ENCODE measurements at regions not wholly inside any gene's neighbourhood (a gene's known extent, or its start where the extent isn't known, plus 50 kb on each side); places are given as distances from the start of the nearest gene placed in this dataset.
"Not testable (repeated sequence)": the region's sequence is repeated elsewhere in the genome, so short reads cannot be mapped to it uniquely, and the experiment has no call there.

- H3K36me3 ChIP-seq: no peaks in the 10 kb centered on the region
- no peaks in the 10 kb centered on the region for H3K9me3 ChIP-seq
- no peak overlapping the region for H3K27ac ChIP-seq
- intact Hi-C loops (cut with DNase I): loop anchor here (5.0 kb wide), 1 partner anchor 275 kb away; no protein-coding TSS in a partner anchor
- H3K4me1 ChIP-seq: peaks cover 2% of the 10 kb centered on the region
- DNase-seq (ENCODE audit: extremely low spot score in 2 of 2): no peak
- no peak for TF ChIP-seq POLR2AphosphoS5 (IDR thresholded peaks at IDR 0.05; ENCODE audit: insufficient read depth in 1 of 2, low read depth in 1 of 2)
- no peak for TF ChIP-seq POLR2A (IDR thresholded peaks at IDR 0.05)
- TF ChIP-seq, protein P1, sequence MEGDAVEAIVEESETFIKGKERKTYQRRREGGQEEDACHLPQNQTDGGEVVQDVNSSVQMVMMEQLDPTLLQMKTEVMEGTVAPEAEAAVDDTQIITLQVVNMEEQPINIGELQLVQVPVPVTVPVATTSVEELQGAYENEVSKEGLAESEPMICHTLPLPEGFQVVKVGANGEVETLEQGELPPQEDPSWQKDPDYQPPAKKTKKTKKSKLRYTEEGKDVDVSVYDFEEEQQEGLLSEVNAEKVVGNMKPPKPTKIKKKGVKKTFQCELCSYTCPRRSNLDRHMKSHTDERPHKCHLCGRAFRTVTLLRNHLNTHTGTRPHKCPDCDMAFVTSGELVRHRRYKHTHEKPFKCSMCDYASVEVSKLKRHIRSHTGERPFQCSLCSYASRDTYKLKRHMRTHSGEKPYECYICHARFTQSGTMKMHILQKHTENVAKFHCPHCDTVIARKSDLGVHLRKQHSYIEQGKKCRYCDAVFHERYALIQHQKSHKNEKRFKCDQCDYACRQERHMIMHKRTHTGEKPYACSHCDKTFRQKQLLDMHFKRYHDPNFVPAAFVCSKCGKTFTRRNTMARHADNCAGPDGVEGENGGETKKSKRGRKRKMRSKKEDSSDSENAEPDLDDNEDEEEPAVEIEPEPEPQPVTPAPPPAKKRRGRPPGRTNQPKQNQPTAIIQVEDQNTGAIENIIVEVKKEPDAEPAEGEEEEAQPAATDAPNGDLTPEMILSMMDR (IDR thresholded peaks at IDR 0.05): no peak
- H3K4me3 ChIP-seq: no peak overlapping the region
- H3K27me3 ChIP-seq: no peaks in the 10 kb centered on the region
These were observed 130.6 kb upstream of the ANKH start for GRCh38 chr5:15002173-15002572.

DNA sequence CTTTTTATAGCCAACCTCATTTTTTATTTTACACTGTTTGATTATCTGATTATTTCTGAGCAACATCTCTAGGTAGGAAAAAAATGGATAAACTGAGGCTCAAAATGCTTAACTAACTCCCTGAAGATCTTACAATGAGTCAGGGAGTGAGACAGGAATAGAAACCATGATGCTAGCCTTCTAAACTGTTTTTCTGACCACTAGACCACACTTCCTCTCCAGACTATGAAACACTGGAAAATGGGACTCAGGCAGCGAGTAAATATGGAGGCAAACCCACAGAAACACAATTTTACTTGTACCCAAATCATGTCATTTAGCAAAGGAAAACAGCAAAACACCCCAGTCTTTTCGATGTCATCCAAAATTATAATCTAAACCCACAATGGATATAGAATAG lies 129.9 kb upstream of the ANKH start:
- intact Hi-C loops (cut with DNase I): loop anchor here (5.0 kb wide), 1 partner anchor 274 kb away; no protein-coding TSS in a partner anchor
- DNase-seq (ENCODE audit: extremely low spot score in 2 of 2): no peak

GRCh38 chr5:14998491-14998890 lies 126.9 kb upstream of the ANKH start:
- no peak for DNase-seq (ENCODE audit: extremely low spot score in 2 of 2)
- H3K4me1 ChIP-seq: no peaks in the 10 kb centered on the region
- no peaks in the 10 kb centered on the region for H3K9me3 ChIP-seq
- no peak overlapping the region for H3K27ac ChIP-seq
- H3K4me3 ChIP-seq: no peak overlapping the region
- H3K36me3 ChIP-seq: no peaks in the 10 kb centered on the region
- no peaks in the 10 kb centered on the region for H3K27me3 ChIP-seq
- intact Hi-C loops (cut with DNase I): no loop called here
- TF ChIP-seq POLR2A (IDR thresholded peaks at IDR 0.05): no peak
- TF ChIP-seq, protein P1 (IDR thresholded peaks at IDR 0.05): no peak
- no peak for TF ChIP-seq POLR2AphosphoS5 (IDR thresholded peaks at IDR 0.05; ENCODE audit: insufficient read depth in 1 of 2, low read depth in 1 of 2)

More for the DNA sequence above, 129.9 kb upstream of the ANKH start:
- no peaks in the 10 kb centered on the region for H3K4me1 ChIP-seq
- no peak overlapping the region for H3K4me3 ChIP-seq
- no peaks in the 10 kb centered on the region for H3K9me3 ChIP-seq
- no peaks in the 10 kb centered on the region for H3K27me3 ChIP-seq
- TF ChIP-seq POLR2A (IDR thresholded peaks at IDR 0.05) (no peak), POLR2AphosphoS5 (IDR thresholded peaks at IDR 0.05; ENCODE audit: insufficient read depth in 1 of 2, low read depth in 1 of 2) (no peak)
- TF ChIP-seq, protein P1 (IDR thresholded peaks at IDR 0.05): no peak
- H3K27ac ChIP-seq: no peak overlapping the region
- no peaks in the 10 kb centered on the region for H3K36me3 ChIP-seq

DNA sequence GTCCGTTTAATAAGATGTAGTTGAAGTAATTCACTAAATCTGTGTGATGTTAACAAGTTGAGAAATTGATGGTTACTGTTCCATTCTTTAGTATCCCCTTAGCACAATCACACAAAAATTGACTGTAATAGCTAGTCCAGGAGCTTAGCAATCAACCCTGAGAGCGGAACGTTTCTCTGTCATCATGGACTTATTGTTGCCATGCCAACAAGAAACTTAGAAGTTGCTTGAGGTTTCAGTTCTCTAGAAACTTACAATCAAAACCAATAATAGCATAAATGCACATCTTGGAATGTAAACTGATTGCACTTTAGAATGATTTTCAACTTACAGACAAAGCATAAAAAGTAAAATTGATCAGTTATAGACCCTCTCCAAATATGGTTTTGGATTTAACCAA lies 125.4 kb upstream of the ANKH start:
- DNase-seq (ENCODE audit: extremely low spot score in 2 of 2): no peak
- H3K27ac ChIP-seq: no peak overlapping the region
- H3K4me1 ChIP-seq: no peaks in the 10 kb centered on the region
- no peaks in the 10 kb centered on the region for H3K27me3 ChIP-seq
- H3K4me3 ChIP-seq: no peak overlapping the region
- no peaks in the 10 kb centered on the region for H3K36me3 ChIP-seq
- H3K9me3 ChIP-seq: no peaks in the 10 kb centered on the region
- intact Hi-C loops (cut with DNase I): no loop called here
- TF ChIP-seq POLR2A (IDR thresholded peaks at IDR 0.05) (no peak), POLR2AphosphoS5 (IDR thresholded peaks at IDR 0.05; ENCODE audit: insufficient read depth in 1 of 2, low read depth in 1 of 2) (no peak)
- TF ChIP-seq, protein P1 (IDR thresholded peaks at IDR 0.05): no peak

DNA sequence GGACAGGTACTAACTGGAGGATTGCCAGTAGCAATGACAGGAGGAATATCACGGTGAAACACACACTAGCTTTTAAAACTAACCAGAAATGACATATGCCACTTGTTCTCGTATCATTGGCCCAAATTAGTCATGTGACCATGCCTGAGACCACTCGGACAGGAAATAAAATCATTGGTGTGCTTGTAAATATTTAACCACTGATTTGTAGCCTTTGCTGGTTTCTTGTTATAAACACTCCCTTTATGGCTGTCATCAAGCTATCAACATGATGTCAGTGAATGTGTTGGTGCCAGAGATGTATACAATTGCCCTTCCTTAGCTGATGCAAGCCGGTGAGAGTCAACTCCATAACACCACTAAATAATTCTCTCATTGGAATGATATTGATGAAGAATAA lies 123.7 kb upstream of the ANKH start:
- Histone ChIP-seq H3K9me3 (no peaks in the 10 kb centered on the region), H3K27ac (no peak overlapping the region), H3K27me3 (no peaks in the 10 kb centered on the region), H3K4me3 (no peak overlapping the region), H3K4me1 (no peaks in the 10 kb centered on the region), H3K36me3 (no peaks in the 10 kb centered on the region)
- TF ChIP-seq, protein P1 (IDR thresholded peaks at IDR 0.05): no peak
- TF ChIP-seq POLR2AphosphoS5 (IDR thresholded peaks at IDR 0.05; ENCODE audit: insufficient read depth in 1 of 2, low read depth in 1 of 2): no peak
- no peak for TF ChIP-seq POLR2A (IDR thresholded peaks at IDR 0.05)
- intact Hi-C loops (cut with DNase I): no loop called here
- DNase-seq (ENCODE audit: extremely low spot score in 2 of 2): no peak

- H3K4me1 ChIP-seq; DNase-seq (ENCODE audit: extremely low spot score in 2 of 2); H3K4me3 ChIP-seq; H3K27ac ChIP-seq; intact Hi-C loops (cut with DNase I); H3K36me3 ChIP-seq; H3K27me3 ChIP-seq; H3K9me3 ChIP-seq: not testable (repeated sequence)
These were observed 122.0 kb upstream of the ANKH start for GRCh38 chr5:14993459-14994133.

- H3K27ac ChIP-seq; H3K36me3 ChIP-seq; intact Hi-C loops (cut with DNase I); DNase-seq (ENCODE audit: extremely low spot score in 2 of 2); H3K27me3 ChIP-seq; H3K4me1 ChIP-seq; H3K9me3 ChIP-seq: not testable (repeated sequence)
- H3K4me3 ChIP-seq: peak overlapping the region; percentile 13 to 19
These were observed 121.3 kb upstream of the ANKH start for GRCh38 chr5:14992751-14993458.

Data from vagina (tissue), 2 donors.